OCI-LY7 (cell line): ENCODE measurements at regions not wholly inside any gene's neighbourhood (a gene's known extent, or its start where the extent isn't known, plus 50 kb on each side); places are given as distances from the start of the nearest gene placed in this dataset.

Experiments used
- CTCF ChIP-seq: fragments of 200-600 bp; sonication (generic); conservative IDR thresholded peaks from 2 replicates; pipeline ENCODE4 v1.5.1; 2014; ENCODE audit warnings: mild to moderate bottlenecking, antibody characterized with exemption, low read length, moderate library complexity, mixed read lengths
- EZH2phosphoT487 ChIP-seq: fragments of 200-600 bp; sonication (generic); IDR thresholded peaks from 2 replicates; pipeline ENCODE4 v1.6.1; 2018; ENCODE audit warnings: low read depth, borderline replicate concordance, mild to moderate bottlenecking, mixed run types, antibody characterized with exemption, low read length, moderate library complexity, mixed read lengths

- TF ChIP-seq CTCF: no peak
- no peak for TF ChIP-seq EZH2phosphoT487
Measured at GRCh38 chr11:87428266-87428665, 390.5 kb downstream of the TMEM135 start.
